Astrocyte (in vitro differentiated cells and primary cell): ENCODE measurements at regions not wholly inside any gene's neighbourhood (a gene's known extent, or its start where the extent isn't known, plus 50 kb on each side); places are given as distances from the start of the nearest gene placed in this dataset.

ENCODE experiments used
- DNase-seq: peaks from one replicate; pipeline ENCODE4 v3.0.0-alpha.2; 2010; ENCODE audit warnings: low read depth
- FAIRE-seq: peaks from 2 replicates; lab custom pipeline; 2011; peaks lifted over from hg19 to GRCh38; lab: Jason Lieb, UNC
- H2AFZ ChIP-seq: 2 replicates; pipeline ENCODE4 v1.6.0; 2012; ENCODE audit warnings: low read depth, low read length, inconsistent platforms
- H3K27ac ChIP-seq: 2 replicates; pipeline ENCODE4 v1.5.1; 2011; ENCODE audit warnings: low read depth, low read length, inconsistent platforms
- H3K27me3 ChIP-seq: 2 replicates; pipeline ENCODE4 v1.6.0; 2011; ENCODE audit warnings: low read length, inconsistent platforms; ENCODE audit not compliant: insufficient read depth
- H3K36me3 ChIP-seq: 2 replicates; pipeline ENCODE4 v1.5.1; 2011; ENCODE audit warnings: low read length, inconsistent platforms; ENCODE audit not compliant: insufficient read depth
- H3K4me1 ChIP-seq: 2 replicates; pipeline ENCODE4 v1.5.1; 2011; ENCODE audit warnings: low read length, inconsistent platforms; ENCODE audit not compliant: insufficient read depth
- H3K4me2 ChIP-seq: 2 replicates; pipeline ENCODE4 v1.6.0; 2012; ENCODE audit warnings: low read length, inconsistent platforms
- H3K4me3 ChIP-seq: 2 replicates; pipeline ENCODE4 v1.5.1; 2011; ENCODE audit warnings: low read depth, mild to moderate bottlenecking, low read length, inconsistent platforms; ENCODE audit not compliant: insufficient read depth
- H3K79me2 ChIP-seq: 2 replicates; pipeline ENCODE4 v1.6.0; 2012; ENCODE audit warnings: mild to moderate bottlenecking, low read length, inconsistent platforms; ENCODE audit not compliant: insufficient read depth
- H3K9ac ChIP-seq: 2 replicates; pipeline ENCODE4 v1.6.0; 2012; ENCODE audit warnings: mild to moderate bottlenecking, low read length, inconsistent platforms
- H3K9me3 ChIP-seq: 2 replicates; pipeline ENCODE4 v1.5.1; 2012; ENCODE audit warnings: low read depth, mild to moderate bottlenecking, low read length, inconsistent platforms; ENCODE audit not compliant: insufficient read depth
- H4K20me1 ChIP-seq: 2 replicates; pipeline ENCODE4 v1.6.0; 2012; ENCODE audit warnings: low read length, inconsistent platforms; ENCODE audit not compliant: insufficient read depth
- H3K27ac Mint-ChIP-seq: one replicate; pipeline ENCODE4 v1.8.0; 2021; ENCODE audit warnings: mild to moderate bottlenecking, mixed read lengths; ENCODE audit not compliant: unreplicated experiment
- H3K27me3 Mint-ChIP-seq: one replicate; pipeline ENCODE4 v1.8.0; 2021; ENCODE audit warnings: low read depth, mixed read lengths; ENCODE audit not compliant: unreplicated experiment
- H3K36me3 Mint-ChIP-seq: one replicate; pipeline ENCODE4 v1.8.0; 2021; ENCODE audit warnings: low read depth, mixed read lengths; ENCODE audit not compliant: unreplicated experiment
- H3K4me1 Mint-ChIP-seq: one replicate; pipeline ENCODE4 v1.8.0; 2021; ENCODE audit warnings: low read depth, mixed read lengths; ENCODE audit not compliant: unreplicated experiment
- H3K4me3 Mint-ChIP-seq: one replicate; pipeline ENCODE4 v1.8.0; 2021; ENCODE audit warnings: mild to moderate bottlenecking, moderate library complexity, mixed read lengths; ENCODE audit not compliant: unreplicated experiment
- H3K9me3 Mint-ChIP-seq: one replicate; pipeline ENCODE4 v1.8.0; 2021; ENCODE audit warnings: mild to moderate bottlenecking, mixed read lengths; ENCODE audit not compliant: unreplicated experiment
- EZH2 ChIP-seq: IDR thresholded peaks from 2 replicates; pipeline ENCODE4 v1.6.1; 2012; ENCODE audit warnings: mild to moderate bottlenecking, low read length, inconsistent platforms; ENCODE audit not compliant: insufficient read depth
- TF ChIP-seq, protein P1 (sequence below): IDR thresholded peaks from 2 replicates; pipeline ENCODE4 v1.5.1; 2011; ENCODE audit warnings: low read depth, mild to moderate bottlenecking, inconsistent platforms, low read length, moderate library complexity; ENCODE audit not compliant: insufficient read depth

DNA sequence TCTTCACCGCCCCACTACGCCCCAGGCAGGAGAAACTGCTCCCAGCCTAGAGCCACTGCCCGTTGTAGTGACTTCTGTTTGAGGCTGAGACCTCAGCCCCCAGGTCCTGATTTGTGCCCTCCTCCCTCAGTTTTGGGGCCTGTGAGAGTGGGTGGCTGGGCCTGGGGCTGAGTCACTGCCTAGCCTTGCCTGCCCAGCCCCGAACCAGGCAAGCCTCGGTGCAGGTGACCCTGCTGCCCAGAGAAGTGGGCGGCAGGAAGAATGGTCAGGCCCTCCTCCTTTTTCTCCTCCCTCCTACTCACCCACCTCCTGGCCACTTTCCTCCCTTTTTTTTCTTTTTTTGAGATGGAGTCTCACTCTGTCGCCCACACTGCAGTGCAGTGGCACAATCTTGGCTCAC lies 66.6 kb downstream of the ZFP36L2 start:
- Mint-ChIP-seq H3K4me3 (no peak overlapping the region), H3K27ac (no peak overlapping the region), H3K27me3 (peaks cover 8% of the 10 kb centered on the region), H3K4me1 (peaks cover 12% of the 10 kb centered on the region), H3K9me3 (no peaks in the 10 kb centered on the region), H3K36me3 (no peaks in the 10 kb centered on the region)
- H3K79me2 ChIP-seq = no peaks in the 10 kb centered on the region
- H3K4me3 ChIP-seq = no peak overlapping the region
- no peaks in the 10 kb centered on the region for H3K27me3 ChIP-seq
- H3K4me2 ChIP-seq = peak overlapping the region; percentile 79
- H4K20me1 ChIP-seq = no peaks in the 10 kb centered on the region
- H3K36me3 ChIP-seq = no peaks in the 10 kb centered on the region
- no peak for DNase-seq
- peak overlapping the region; percentile 18 for H3K9ac ChIP-seq
- no peak overlapping the region for H3K27ac ChIP-seq
- no peaks in the 10 kb centered on the region for H3K9me3 ChIP-seq
- TF ChIP-seq, protein P1, sequence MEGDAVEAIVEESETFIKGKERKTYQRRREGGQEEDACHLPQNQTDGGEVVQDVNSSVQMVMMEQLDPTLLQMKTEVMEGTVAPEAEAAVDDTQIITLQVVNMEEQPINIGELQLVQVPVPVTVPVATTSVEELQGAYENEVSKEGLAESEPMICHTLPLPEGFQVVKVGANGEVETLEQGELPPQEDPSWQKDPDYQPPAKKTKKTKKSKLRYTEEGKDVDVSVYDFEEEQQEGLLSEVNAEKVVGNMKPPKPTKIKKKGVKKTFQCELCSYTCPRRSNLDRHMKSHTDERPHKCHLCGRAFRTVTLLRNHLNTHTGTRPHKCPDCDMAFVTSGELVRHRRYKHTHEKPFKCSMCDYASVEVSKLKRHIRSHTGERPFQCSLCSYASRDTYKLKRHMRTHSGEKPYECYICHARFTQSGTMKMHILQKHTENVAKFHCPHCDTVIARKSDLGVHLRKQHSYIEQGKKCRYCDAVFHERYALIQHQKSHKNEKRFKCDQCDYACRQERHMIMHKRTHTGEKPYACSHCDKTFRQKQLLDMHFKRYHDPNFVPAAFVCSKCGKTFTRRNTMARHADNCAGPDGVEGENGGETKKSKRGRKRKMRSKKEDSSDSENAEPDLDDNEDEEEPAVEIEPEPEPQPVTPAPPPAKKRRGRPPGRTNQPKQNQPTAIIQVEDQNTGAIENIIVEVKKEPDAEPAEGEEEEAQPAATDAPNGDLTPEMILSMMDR = no peak
- no peak for TF ChIP-seq EZH2
- peaks cover 19% of the 10 kb centered on the region for H3K4me1 ChIP-seq
- H2AFZ ChIP-seq = no peak overlapping the region
- no peak for FAIRE-seq

DNA sequence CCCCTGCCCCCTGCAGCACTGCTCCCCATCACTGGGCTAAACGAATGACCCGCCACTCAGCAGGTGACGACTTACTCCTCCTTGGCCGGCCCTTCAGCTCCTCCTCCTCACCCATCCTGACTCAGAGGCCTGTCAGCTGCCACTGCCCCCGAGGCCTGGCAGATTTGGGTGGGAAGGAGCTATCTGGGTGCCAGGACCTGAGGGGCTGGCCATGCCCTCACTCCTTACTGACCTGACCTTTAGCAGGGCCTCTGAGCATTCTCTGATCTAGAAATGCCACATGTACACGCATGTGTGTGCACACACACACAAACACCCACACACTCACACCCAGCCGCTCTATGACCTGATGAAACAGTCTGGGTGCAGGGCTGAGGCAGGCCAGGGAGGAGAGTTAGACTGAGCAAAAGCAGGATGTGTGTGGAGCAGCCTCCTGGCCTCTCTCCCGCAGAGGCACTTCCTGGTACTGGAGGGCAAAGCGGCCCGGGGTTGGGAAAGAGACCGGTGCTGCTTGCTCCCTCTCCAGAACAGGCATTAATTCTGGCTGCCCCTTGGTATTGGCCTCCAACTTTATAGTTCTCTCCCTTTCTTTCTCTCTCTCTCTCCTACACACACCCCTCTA lies 68.0 kb downstream of the ZFP36L2 start:
- peak; percentile 70 for DNase-seq
- Histone ChIP-seq H3K36me3 (no peaks in the 10 kb centered on the region), H2AFZ (peak overlapping the region; percentile 66), H3K4me3 (no peak overlapping the region), H3K27ac (peak overlapping the region; percentile 72), H3K79me2 (no peaks in the 10 kb centered on the region), H3K9ac (peak overlapping the region; percentile 73), H3K4me1 (peaks cover 19% of the 10 kb centered on the region), H3K27me3 (no peaks in the 10 kb centered on the region), H4K20me1 (no peaks in the 10 kb centered on the region), H3K4me2 (peak overlapping the region; percentile 79), H3K9me3 (no peaks in the 10 kb centered on the region)
- Mint-ChIP-seq H3K27ac (peak overlapping the region; percentile 86), H3K27me3 (peaks cover 20% of the 10 kb centered on the region), H3K36me3 (no peaks in the 10 kb centered on the region), H3K4me3 (no peak overlapping the region), H3K9me3 (no peaks in the 10 kb centered on the region), H3K4me1 (peaks cover 12% of the 10 kb centered on the region)
- FAIRE-seq = no peak
- TF ChIP-seq, protein P1 = no peak
- TF ChIP-seq EZH2 = no peak

DNA sequence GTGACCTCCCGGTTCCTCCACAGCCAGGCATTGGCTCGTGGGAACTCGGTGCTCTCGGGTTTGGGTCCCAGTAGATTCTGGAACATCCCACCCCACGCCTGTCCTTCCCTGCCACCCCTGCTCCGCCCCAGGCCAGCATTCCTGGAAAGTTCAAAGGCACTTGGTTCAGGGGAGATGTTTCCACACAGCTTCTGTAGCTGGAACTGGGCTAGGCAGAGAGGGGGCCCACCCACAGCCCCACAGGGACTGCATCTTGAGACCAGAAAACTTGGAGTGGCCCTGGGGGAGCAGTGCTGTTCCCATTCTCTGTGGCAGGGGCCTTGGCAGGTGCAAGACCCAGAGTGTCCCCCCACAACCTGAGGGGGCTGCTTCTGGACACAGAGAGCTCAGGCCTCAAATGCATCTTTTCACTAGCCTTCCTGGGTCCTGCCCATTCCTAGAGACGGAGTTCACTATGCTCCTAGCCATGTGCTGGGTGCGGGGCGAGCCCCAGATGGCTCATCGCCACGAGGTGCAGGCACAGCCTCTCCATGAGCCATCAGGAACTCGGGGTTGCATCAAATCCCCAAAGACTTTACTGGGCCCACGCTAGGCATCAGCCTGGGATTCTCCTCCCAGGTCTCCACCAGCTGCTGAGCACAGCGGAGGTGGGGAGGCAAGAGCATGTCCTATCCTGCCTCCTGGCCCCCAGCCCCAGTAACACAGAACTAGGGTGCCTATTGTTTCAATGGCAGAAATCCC lies 68.7 kb downstream of the ZFP36L2 start:
- Histone ChIP-seq H3K27me3 (no peaks in the 10 kb centered on the region), H4K20me1 (no peaks in the 10 kb centered on the region), H3K27ac (no peak overlapping the region), H2AFZ (no peak overlapping the region), H3K4me1 (peaks cover 19% of the 10 kb centered on the region), H3K9ac (no peak overlapping the region), H3K9me3 (no peaks in the 10 kb centered on the region), H3K4me3 (no peak overlapping the region), H3K4me2 (no peak overlapping the region), H3K36me3 (no peaks in the 10 kb centered on the region), H3K79me2 (no peaks in the 10 kb centered on the region)
- Mint-ChIP-seq H3K27me3 (peaks cover 20% of the 10 kb centered on the region), H3K9me3 (no peaks in the 10 kb centered on the region), H3K27ac (no peak overlapping the region), H3K36me3 (no peaks in the 10 kb centered on the region), H3K4me1 (peaks cover 12% of the 10 kb centered on the region), H3K4me3 (no peak overlapping the region)
- TF ChIP-seq EZH2 = no peak
- TF ChIP-seq, protein P1 = no peak
- no peak for DNase-seq
- no peak for FAIRE-seq
